Upper lobe of left lung (tissue), 6 donors: ENCODE measurements at regions not wholly inside any gene's neighbourhood (a gene's known extent, or its start where the extent isn't known, plus 50 kb on each side); places are given as distances from the start of the nearest gene placed in this dataset.
"Not testable (repeated sequence)": the region's sequence is repeated elsewhere in the genome, so short reads cannot be mapped to it uniquely, and the experiment has no call there.

Source experiments
- ATAC-seq, 2 donors: fragments of 200-7000 bp; cut with Tn5 transposase; one replicate each; pipeline ENCODE4 v1.9.1; 2022; ENCODE audit warnings: mild to moderate bottlenecking in 2 of 2, moderate library complexity in 2 of 2; ENCODE audit not compliant: low FRiP score in 2 of 2
- DNase-seq, 2 donors: peaks; one replicate each; pipeline ENCODE4 v3.0.0-alpha.2; 2019 to 2020
- H3K27ac ChIP-seq, 4 donors: fragments of 200-600 bp; sonication (generic); one replicate each; pipeline ENCODE4 v1.5.1; 2016 to 2019
- H3K27me3 ChIP-seq, 4 donors: fragments of 200-600 bp; sonication (generic); one replicate each; pipeline ENCODE4 v1.5.1; 2017 to 2019
- H3K36me3 ChIP-seq, 4 donors: fragments of 200-600 bp; sonication (generic); one replicate each; pipeline ENCODE4 v1.5.1; 2016 to 2019
- H3K4me1 ChIP-seq, 4 donors: fragments of 200-600 bp; sonication (generic); one replicate each; pipeline ENCODE4 v1.5.1; 2018 to 2019
- H3K4me3 ChIP-seq, 4 donors: fragments of 200-600 bp; sonication (generic); one replicate each; pipeline ENCODE4 v1.5.1; 2017 to 2019; ENCODE audit warnings: mild to moderate bottlenecking in 2 of 4, moderate library complexity in 1 of 4
- H3K9me3 ChIP-seq, 4 donors: fragments of 200-600 bp; sonication (generic); one replicate each; pipeline ENCODE4 v1.5.1; 2018 to 2019
- CTCF ChIP-seq, 6 experiments: fragments of 450-650 bp in 4 of 6; fragments of 200-600 bp in 2 of 6; sonication (generic) in 2 of 6; IDR thresholded peaks; one replicate each; pipeline ENCODE4 v1.5.1; 2016 to 2019; ENCODE audit warnings: antibody characterized with exemption in 6 of 6
- EP300 ChIP-seq, 4 donors: sonication (generic); formaldehyde crosslinking; IDR thresholded peaks; one replicate each; pipeline ENCODE4 v1.5.1; 2017; ENCODE audit warnings: antibody characterized with exemption in 4 of 4, control low read depth in 2 of 4
- POLR2A ChIP-seq, 4 donors: fragments of 450-650 bp; IDR thresholded peaks; one replicate each; pipeline ENCODE4 v1.5.1; 2016 to 2017; ENCODE audit warnings: antibody characterized with exemption in 4 of 4, mild to moderate bottlenecking in 2 of 4
- POLR2AphosphoS5 ChIP-seq, 2 donors: sonication (generic); formaldehyde crosslinking; IDR thresholded peaks; one replicate each; pipeline ENCODE4 v1.5.1; 2017; ENCODE audit warnings: antibody characterized with exemption in 2 of 2
- WGBS, 2 donors: methylation state at CpG; one replicate each; pipeline ENCODE4 v1.1.5; 2017 to 2018; 5-methylcytosine and 5-hydroxymethylcytosine counted together
- donor health status: DM: no; HTN: no; CAD: no; lungs with moderate emphysema.
- donor health status: DM: no; HTN: yes; CAD: no; lungs with severe emphysema.

DNA sequence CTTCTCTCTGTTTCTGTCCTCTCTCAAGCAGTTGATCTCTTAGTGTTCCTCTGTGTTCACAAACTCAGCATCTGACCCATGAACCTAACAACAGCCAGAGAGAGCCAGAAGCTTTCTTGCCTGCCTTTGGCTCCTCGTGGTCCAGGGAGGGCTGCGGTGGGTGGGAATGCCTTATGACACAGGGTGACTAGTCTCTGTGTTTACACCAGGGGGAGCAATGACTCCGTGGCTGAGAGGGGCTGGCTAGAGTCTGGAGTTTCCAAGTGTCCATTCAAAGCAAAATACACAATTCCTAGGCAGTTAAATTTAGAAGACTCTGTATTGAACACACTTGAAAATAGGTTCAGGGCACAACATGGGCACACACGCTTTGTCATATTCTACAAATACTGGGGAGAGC, 370.0 kb upstream of the FRG2C start:
- WGBS, 2 donors = 13% methylated on average over 4 of the region's 4 CpGs
- Histone ChIP-seq H3K36me3 (no peaks in the 10 kb centered on the region), H3K4me1 (no peaks in the 10 kb centered on the region), H3K4me3 (no peak overlapping the region), H3K27me3 (no peaks in the 10 kb centered on the region), H3K27ac (no peak overlapping the region), H3K9me3 (no peaks in the 10 kb centered on the region)
- DNase-seq (peak in 1 of 2 donors; percentile 26), ATAC-seq (peak; percentile 88 to 95)
- TF ChIP-seq POLR2AphosphoS5 (IDR thresholded peaks at IDR 0.05) (no peak), EP300 (IDR thresholded peaks at IDR 0.05) (no peak), CTCF (IDR thresholded peaks at IDR 0.05) (peak; percentile 33 to 76 (median 70)), POLR2A (IDR thresholded peaks at IDR 0.05) (no peak)

- Histone ChIP-seq H3K4me3 (no peak overlapping the region), H3K27ac (no peak overlapping the region), H3K36me3 (no peaks in the 10 kb centered on the region), H3K4me1 (no peaks in the 10 kb centered on the region), H3K9me3 (no peaks in the 10 kb centered on the region), H3K27me3 (no peaks in the 10 kb centered on the region)
- no peak for DNase-seq
- no peak for TF ChIP-seq EP300 (IDR thresholded peaks at IDR 0.05)
- TF ChIP-seq POLR2AphosphoS5 (IDR thresholded peaks at IDR 0.05) = no peak
- TF ChIP-seq CTCF (IDR thresholded peaks at IDR 0.05) = no peak
- no peak for TF ChIP-seq POLR2A (IDR thresholded peaks at IDR 0.05)
- ATAC-seq = no peak
- WGBS, 2 donors = 65 to 70% methylated on average over 7 of the region's 7 CpGs
Observed at GRCh38 chr3:75295013-75295412, 369.1 kb upstream of the FRG2C start.

- Histone ChIP-seq H3K4me3 (no peak overlapping the region), H3K4me1 (no peaks in the 10 kb centered on the region), H3K36me3 (no peaks in the 10 kb centered on the region), H3K27ac (no peak overlapping the region), H3K9me3 (no peaks in the 10 kb centered on the region), H3K27me3 (no peaks in the 10 kb centered on the region)
- TF ChIP-seq POLR2AphosphoS5 (IDR thresholded peaks at IDR 0.05) (no peak), CTCF (IDR thresholded peaks at IDR 0.05) (no peak), EP300 (IDR thresholded peaks at IDR 0.05) (no peak), POLR2A (IDR thresholded peaks at IDR 0.05) (no peak)
- DNase-seq (no peak), ATAC-seq (no peak)
- 73 to 86% methylated on average over 3 of the region's 3 CpGs for WGBS, 2 donors
Observed at GRCh38 chr3:75296858-75297257, 367.3 kb upstream of the FRG2C start.

DNA sequence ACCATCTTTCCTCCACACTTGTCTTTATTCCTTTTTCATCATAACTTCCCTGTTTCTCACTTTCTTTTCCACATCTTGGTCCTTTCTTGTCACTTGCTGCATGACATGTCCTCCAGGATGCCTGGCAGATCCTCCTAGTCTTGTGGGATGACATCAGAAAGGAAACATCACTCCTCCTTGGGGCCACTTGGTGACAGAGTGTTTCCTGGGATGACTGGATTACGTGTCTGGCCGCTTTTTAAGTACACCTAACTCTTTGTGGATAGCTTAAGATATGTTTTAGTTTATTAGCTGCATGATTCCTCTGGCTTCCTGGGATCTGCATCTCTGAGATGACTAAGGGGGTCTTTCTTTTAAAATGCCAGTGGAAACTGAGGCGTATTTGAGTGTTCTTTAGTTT, 363.5 kb upstream of the FRG2C start:
- WGBS, 2 donors = 55 to 65% methylated on average over 3 of the region's 3 CpGs
- H3K4me3 ChIP-seq = no peak overlapping the region
- TF ChIP-seq POLR2A (IDR thresholded peaks at IDR 0.05) (no peak), EP300 (IDR thresholded peaks at IDR 0.05) (no peak)
- no peaks in the 10 kb centered on the region for H3K9me3 ChIP-seq
- no peak overlapping the region for H3K27ac ChIP-seq
- ATAC-seq (no peak), DNase-seq (no peak)
- no peaks in the 10 kb centered on the region for H3K27me3 ChIP-seq
- H3K36me3 ChIP-seq = no peaks in the 10 kb centered on the region
- no peaks in the 10 kb centered on the region for H3K4me1 ChIP-seq

- not testable (repeated sequence) for H3K27ac ChIP-seq, H3K27me3 ChIP-seq, H3K36me3 ChIP-seq, H3K4me1 ChIP-seq, H3K9me3 ChIP-seq, DNase-seq, H3K4me3 ChIP-seq, ATAC-seq
- 26 to 27% methylated on average over 1 of the region's 1 CpG for WGBS, 2 donors
Observed at GRCh38 chr3:75301050-75301449, 363.1 kb upstream of the FRG2C start.

DNA sequence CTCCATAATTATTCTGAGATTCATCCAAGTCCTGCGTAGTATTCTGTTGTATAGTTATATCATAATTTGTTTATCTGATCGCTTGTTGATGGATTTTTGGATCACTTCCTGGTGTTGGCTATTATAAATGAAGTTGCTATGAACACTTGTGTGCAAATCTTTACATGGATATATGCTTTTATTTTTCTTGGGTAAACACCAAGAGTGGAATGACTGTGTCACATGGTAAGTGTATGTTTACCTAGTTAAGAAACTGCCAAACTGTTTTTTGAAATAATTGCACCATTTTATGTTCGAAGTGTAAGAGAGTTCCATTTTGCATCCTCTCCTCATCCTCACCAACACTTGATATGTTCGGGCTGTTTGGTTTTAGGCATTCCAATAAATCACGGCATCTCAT, 360.4 kb upstream of the FRG2C start:
- Histone ChIP-seq H3K36me3 (no peaks in the 10 kb centered on the region), H3K4me3 (no peak overlapping the region), H3K4me1 (no peaks in the 10 kb centered on the region), H3K27me3 (no peaks in the 10 kb centered on the region), H3K9me3 (no peaks in the 10 kb centered on the region), H3K27ac (no peak overlapping the region)
- WGBS, 2 donors = 48 to 50% methylated on average over 5 of the region's 5 CpGs
- ATAC-seq (no peak), DNase-seq (no peak)
- no peak for TF ChIP-seq EP300 (IDR thresholded peaks at IDR 0.05)
- no peak for TF ChIP-seq POLR2AphosphoS5 (IDR thresholded peaks at IDR 0.05)
- no peak for TF ChIP-seq POLR2A (IDR thresholded peaks at IDR 0.05)
- no peak for TF ChIP-seq CTCF (IDR thresholded peaks at IDR 0.05)
